DMS53 treated with DMSO at 0.1 percent for 48 hours (cell line): ENCODE measurements at regions not wholly inside any gene's neighbourhood (a gene's known extent, or its start where the extent isn't known, plus 50 kb on each side); places are given as distances from the start of the nearest gene placed in this dataset.

Source experiments
- DNase-seq: peaks from one replicate; lab custom pipeline; 2025; ENCODE audit not compliant: unreplicated experiment; lab: John Stamatoyannopoulos, UW

GRCh38 chr16:86681031-86681756 is 102.8 kb downstream of the FOXL1 start:
- DNase-seq, result no peak

- DNase-seq, result no peak
Measured at GRCh38 chr16:86681757-86682106, 103.4 kb downstream of the FOXL1 start.

- DNase-seq, result no peak
Measured at GRCh38 chr16:86682219-86682904, 104.0 kb downstream of the FOXL1 start.

- DNase-seq, result no peak
Measured at GRCh38 chr16:86683441-86684194, 105.3 kb downstream of the FOXL1 start.

GRCh38 chr16:86685076-86685475 is 106.7 kb downstream of the FOXL1 start:
- DNase-seq, result no peak

GRCh38 chr16:86690970-86691369 is 112.6 kb downstream of the FOXL1 start:
- no peak for DNase-seq

- no peak for DNase-seq
Measured at GRCh38 chr16:86692426-86692825, 114.1 kb downstream of the FOXL1 start.

- no peak for DNase-seq
Measured at GRCh38 chr16:86693033-86693432, 114.7 kb downstream of the FOXL1 start.

- no peak for DNase-seq
Measured at GRCh38 chr16:86697715-86698114, 119.4 kb downstream of the FOXL1 start.

- no peak for DNase-seq
Measured at GRCh38 chr16:86700046-86700945, 121.9 kb downstream of the FOXL1 start.

- no peak for DNase-seq
Measured at GRCh38 chr16:86701286-86701975, 123.1 kb downstream of the FOXL1 start.

GRCh38 chr16:86702824-86703588 is 124.7 kb downstream of the FOXL1 start:
- no peak for DNase-seq

GRCh38 chr16:86704516-86704915 is 126.2 kb downstream of the FOXL1 start:
- DNase-seq, result no peak

- DNase-seq, result no peak
Measured at GRCh38 chr16:86706726-86707125, 128.4 kb downstream of the FOXL1 start.

GRCh38 chr16:86707171-86707570 is 128.8 kb downstream of the FOXL1 start:
- no peak for DNase-seq

GRCh38 chr16:86707581-86707980 is 129.2 kb downstream of the FOXL1 start:
- no peak for DNase-seq

- DNase-seq, result no peak
Measured at GRCh38 chr16:86708431-86708830, 130.1 kb downstream of the FOXL1 start.

- no peak for DNase-seq
Measured at GRCh38 chr16:86709103-86709502, 130.8 kb downstream of the FOXL1 start.

- no peak for DNase-seq
Measured at GRCh38 chr16:86709902-86710601, 131.7 kb downstream of the FOXL1 start.
